HUES6 (cell line): ENCODE measurements at regions not wholly inside any gene's neighbourhood (a gene's known extent, or its start where the extent isn't known, plus 50 kb on each side); places are given as distances from the start of the nearest gene placed in this dataset.

ENCODE experiments used
- H3K27ac ChIP-seq: 2 replicates; pipeline ENCODE4 v1.7.0; 2013; ENCODE audit warnings: low read depth, mild to moderate bottlenecking, low read length, inconsistent platforms
- H3K27me3 ChIP-seq: 2 replicates; pipeline ENCODE4 v1.6.1; 2013; ENCODE audit warnings: low read length; ENCODE audit not compliant: control insufficient read depth, insufficient read depth
- H3K36me3 ChIP-seq: 2 replicates; pipeline ENCODE4 v1.6.1; 2013; ENCODE audit warnings: low read length; ENCODE audit not compliant: control insufficient read depth, insufficient read depth
- H3K4me1 ChIP-seq: 2 replicates; pipeline ENCODE4 v1.6.1; 2013; ENCODE audit warnings: low read length; ENCODE audit not compliant: control insufficient read depth, insufficient read depth
- H3K4me3 ChIP-seq: 2 replicates; pipeline ENCODE4 v1.5.1; 2013; ENCODE audit warnings: low read depth, low read length
- H3K9ac ChIP-seq: one replicate; pipeline ENCODE4 v1.6.1; 2013; ENCODE audit warnings: mild to moderate bottlenecking, low read length
- H3K9me3 ChIP-seq: 2 replicates; pipeline ENCODE4 v1.6.1; 2013; ENCODE audit warnings: low read depth, low read length; ENCODE audit not compliant: control insufficient read depth, insufficient read depth

DNA sequence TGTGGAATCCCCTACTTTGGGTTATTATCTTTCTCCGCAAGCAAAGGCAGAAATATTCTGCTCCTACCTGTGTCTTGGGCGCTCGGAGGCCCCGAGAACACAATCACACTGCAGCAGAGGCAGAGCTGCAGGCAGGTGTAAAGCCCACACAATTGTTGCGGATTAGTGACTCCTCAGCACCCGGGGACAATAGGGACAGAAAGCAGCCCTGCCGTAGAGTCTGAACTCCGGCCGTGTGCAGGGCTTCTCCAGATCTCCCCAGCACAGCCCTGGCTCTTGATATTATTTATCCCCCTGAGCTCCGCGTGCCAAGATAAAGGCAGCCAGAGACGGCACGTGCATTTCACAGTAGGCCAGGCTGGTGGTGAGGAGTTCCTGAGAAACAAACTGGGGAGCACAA lies 229.2 kb downstream of the EN1 start:
- H3K36me3 ChIP-seq, result no peaks in the 10 kb centered on the region

DNA sequence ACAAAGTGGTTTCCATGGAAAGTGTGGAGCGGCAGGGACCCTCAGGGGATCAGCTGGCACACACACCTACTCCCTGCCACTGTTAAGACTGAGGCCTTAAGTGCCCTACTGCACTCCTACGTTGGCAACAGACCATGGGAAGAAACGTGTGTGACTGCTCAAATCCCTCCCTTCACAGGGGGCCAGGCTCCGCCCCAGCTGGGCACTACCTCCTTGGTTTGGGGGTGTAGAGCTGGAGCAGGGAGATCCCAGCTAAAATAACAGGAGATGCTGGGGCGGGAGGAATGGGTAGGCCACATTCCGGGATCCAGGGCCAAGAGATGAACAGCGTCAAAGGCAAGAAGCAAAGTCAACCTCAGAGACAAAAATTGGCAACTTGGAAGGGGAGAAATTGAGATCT lies 231.0 kb downstream of the EN1 start:
- no peaks in the 10 kb centered on the region for H3K36me3 ChIP-seq
- H3K27me3 ChIP-seq, result peaks cover 4% of the 10 kb centered on the region; the same call in 1 of the 2 replicates
- no peak overlapping the region for H3K9ac ChIP-seq
- H3K4me1 ChIP-seq, result 0 out of 2 replicates have a peak, but pooled peaks cover 4% of the 10 kb centered on the region
- H3K4me3 ChIP-seq, result no peak overlapping the region
- no peaks in the 10 kb centered on the region for H3K9me3 ChIP-seq
- H3K27ac ChIP-seq, result no peak overlapping the region

More for the DNA sequence above, 229.2 kb downstream of the EN1 start:
- Histone ChIP-seq H3K4me3 (no peak overlapping the region), H3K27me3 (peaks cover 4% of the 10 kb centered on the region; the same call in 1 of the 2 replicates), H3K27ac (no peak overlapping the region), H3K4me1 (0 out of 2 replicates have a peak, but pooled peaks cover 4% of the 10 kb centered on the region), H3K9ac (no peak overlapping the region), H3K9me3 (no peaks in the 10 kb centered on the region)

DNA sequence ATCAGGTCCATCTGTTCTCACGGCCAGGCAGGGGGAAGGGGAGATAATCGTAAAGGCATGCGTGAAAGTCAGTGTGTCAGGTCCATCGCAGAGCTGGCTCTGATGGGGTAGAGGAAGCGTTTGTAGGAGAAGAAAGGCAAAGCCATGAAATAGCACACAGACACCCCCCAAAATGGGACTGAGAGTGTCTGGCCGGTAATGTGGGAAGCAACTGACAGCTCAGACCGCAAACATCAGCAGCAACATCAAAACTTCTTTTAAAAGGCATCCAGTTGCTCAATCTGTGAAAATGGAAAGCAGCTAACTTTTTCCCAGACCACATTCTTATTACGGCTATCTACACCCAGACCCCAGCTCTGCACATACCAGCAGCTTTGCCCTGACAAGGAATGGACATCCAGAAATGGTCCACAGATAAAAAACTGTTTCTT lies 232.6 kb downstream of the EN1 start:
- H3K4me3 ChIP-seq, result no peak overlapping the region
- no peaks in the 10 kb centered on the region for H3K36me3 ChIP-seq
- 0 out of 2 replicates have a peak, but pooled peaks cover 4% of the 10 kb centered on the region for H3K4me1 ChIP-seq
- 0 out of 2 replicates have a peak, but pooled peaks cover 5% of the 10 kb centered on the region for H3K9me3 ChIP-seq
- no peak overlapping the region for H3K27ac ChIP-seq
- H3K9ac ChIP-seq, result no peak overlapping the region
- H3K27me3 ChIP-seq, result peaks cover 4% of the 10 kb centered on the region; the same call in 1 of the 2 replicates

DNA sequence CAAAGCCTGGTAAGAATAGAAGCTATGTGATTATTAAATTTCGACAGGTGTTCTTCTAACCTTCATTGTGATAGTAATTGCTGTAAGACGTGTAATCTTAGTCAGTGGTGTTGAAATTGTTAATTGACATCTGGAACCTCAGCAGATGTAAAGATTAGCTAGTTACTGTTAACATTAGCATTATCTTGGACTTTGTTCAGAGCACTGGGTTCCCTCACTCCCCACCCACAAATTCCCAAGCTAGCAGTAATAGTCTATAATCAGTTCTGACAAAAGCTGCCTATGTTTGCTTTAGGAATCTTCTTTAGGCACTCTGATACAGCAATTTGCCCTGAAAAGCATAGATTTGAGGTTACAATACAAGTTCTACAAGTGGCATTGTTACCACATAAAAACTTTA lies 233.7 kb downstream of the EN1 start:
- 0 out of 2 replicates have a peak, but pooled peaks cover 4% of the 10 kb centered on the region for H3K4me1 ChIP-seq
- H3K9ac ChIP-seq, result no peak overlapping the region
- H3K4me3 ChIP-seq, result no peak overlapping the region
- no peaks in the 10 kb centered on the region for H3K27me3 ChIP-seq
- H3K36me3 ChIP-seq, result no peaks in the 10 kb centered on the region
- no peak overlapping the region for H3K27ac ChIP-seq
- peaks cover 11% of the 10 kb centered on the region; the same call in 1 of the 2 replicates for H3K9me3 ChIP-seq

DNA sequence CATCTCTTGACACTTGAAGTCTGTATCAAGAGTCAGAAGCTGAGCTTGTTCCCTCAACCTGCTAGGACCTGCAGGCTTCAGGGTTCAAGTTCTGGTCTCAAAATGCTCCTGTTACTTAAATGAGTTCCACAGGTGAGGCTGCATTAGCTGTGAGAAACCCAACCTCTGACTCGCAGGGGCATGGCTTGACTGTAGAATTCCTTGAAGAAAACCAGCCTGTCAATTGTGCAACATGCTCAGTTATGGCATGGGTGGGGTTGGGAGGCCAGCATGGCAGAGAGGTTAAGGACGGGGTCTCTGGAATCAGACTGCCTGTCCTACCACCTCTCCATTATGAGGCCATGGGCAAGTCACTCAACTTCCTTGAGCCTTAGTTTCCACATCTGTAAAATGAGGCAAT lies 235.8 kb downstream of the EN1 start:
- H3K4me3 ChIP-seq, result no peak overlapping the region
- peaks cover 11% of the 10 kb centered on the region; the same call in 1 of the 2 replicates for H3K9me3 ChIP-seq
- H3K27me3 ChIP-seq, result no peaks in the 10 kb centered on the region
- 0 out of 2 replicates have a peak, but pooled peaks cover 4% of the 10 kb centered on the region for H3K4me1 ChIP-seq
- no peaks in the 10 kb centered on the region for H3K36me3 ChIP-seq
- H3K9ac ChIP-seq, result no peak overlapping the region
- no peak overlapping the region for H3K27ac ChIP-seq

DNA sequence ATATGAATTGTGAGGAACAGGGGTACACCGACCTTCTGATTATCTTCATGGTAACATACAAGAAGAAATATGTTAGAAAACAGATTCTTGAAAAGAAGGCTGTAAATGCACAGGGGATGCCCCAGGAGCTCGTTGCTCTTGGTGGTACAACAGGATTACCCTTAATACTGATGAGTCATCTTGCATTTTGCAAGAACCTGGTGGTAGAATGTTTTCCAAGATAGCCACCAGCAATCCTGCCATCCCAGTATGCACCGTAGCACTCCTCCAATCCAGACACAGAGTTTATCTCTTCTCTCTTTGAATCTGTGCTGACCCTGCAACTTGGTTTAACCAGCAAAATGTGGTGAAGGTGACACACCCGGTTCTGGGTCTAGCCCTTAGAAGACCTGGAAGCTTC lies 238.3 kb downstream of the EN1 start:
- H3K9me3 ChIP-seq, result peaks cover 11% of the 10 kb centered on the region; the same call in 1 of the 2 replicates
- no peaks in the 10 kb centered on the region for H3K36me3 ChIP-seq
- H3K9ac ChIP-seq, result no peak overlapping the region
- no peak overlapping the region for H3K27ac ChIP-seq
- no peaks in the 10 kb centered on the region for H3K27me3 ChIP-seq
- H3K4me1 ChIP-seq, result no peaks in the 10 kb centered on the region
- H3K4me3 ChIP-seq, result no peak overlapping the region

DNA sequence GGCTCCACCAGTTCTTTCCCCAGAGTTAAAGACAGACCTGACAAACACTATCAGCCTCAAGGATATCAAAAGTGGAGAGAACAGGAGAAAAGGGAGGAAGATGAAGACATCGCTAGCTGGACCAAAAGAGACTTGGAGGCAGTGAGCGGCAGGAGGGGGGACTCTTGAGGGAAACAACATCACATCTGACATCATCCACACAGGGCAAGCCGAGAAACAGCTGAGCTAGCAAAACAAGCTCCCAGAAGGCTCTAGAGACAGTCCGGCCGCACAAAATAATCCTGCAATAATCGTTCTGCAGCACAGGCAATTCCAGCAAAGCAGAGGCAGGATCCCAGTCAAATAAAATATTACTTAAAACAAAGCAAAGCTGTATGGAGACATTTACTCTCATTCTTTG lies 239.8 kb downstream of the EN1 start:
- H3K9me3 ChIP-seq, result peaks cover 13% of the 10 kb centered on the region; the same call in 1 of the 2 replicates
- H3K27ac ChIP-seq, result no peak overlapping the region
- H3K27me3 ChIP-seq, result no peaks in the 10 kb centered on the region
- H3K4me1 ChIP-seq, result no peaks in the 10 kb centered on the region
- H3K36me3 ChIP-seq, result no peaks in the 10 kb centered on the region
- H3K4me3 ChIP-seq, result no peak overlapping the region
- no peak overlapping the region for H3K9ac ChIP-seq

DNA sequence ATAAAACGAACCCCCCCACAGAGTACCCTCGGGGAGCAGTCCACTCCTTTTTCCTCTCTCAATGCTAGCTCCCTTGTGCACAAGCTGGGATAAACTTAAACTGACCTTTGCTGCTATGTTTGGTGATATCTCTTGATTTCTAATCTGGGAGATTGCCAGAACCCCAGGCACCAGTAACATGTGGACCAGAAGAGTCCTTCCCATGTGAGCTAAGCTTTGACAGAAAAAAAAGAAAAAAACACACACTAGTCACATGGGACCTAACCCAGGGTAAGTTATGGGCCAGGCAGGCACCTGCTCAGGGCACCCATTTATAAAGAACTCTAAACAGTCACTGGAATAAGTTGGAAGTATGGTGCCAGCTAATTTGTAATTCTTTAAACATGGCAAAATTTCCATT lies 242.6 kb downstream of the EN1 start:
- H3K27me3 ChIP-seq, result no peaks in the 10 kb centered on the region
- H3K9me3 ChIP-seq, result peaks cover 31% of the 10 kb centered on the region
- H3K4me1 ChIP-seq, result no peaks in the 10 kb centered on the region
- no peak overlapping the region for H3K9ac ChIP-seq
- H3K27ac ChIP-seq, result no peak overlapping the region
- no peaks in the 10 kb centered on the region for H3K36me3 ChIP-seq
- no peak overlapping the region for H3K4me3 ChIP-seq

DNA sequence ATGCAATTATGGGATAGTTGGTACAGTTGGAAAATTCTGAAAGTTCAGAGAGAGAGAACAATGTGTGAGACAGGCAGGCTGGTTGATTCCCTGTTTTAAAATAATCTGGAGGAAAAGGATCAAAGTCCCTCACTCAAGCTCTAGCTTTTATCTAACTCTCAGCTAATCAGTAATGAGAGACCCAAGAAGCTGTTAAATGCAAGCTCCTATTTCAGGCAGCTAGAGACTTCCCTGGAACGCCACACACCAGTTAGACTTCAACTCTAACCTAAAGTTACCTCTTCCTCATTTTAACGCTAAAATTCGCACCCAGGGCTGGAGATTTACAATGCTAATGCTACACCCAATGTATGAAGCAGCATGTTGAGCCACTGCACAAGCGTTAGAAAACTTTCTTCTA lies 243.1 kb downstream of the EN1 start:
- Histone ChIP-seq H3K9ac (no peak overlapping the region), H3K27ac (no peak overlapping the region), H3K4me3 (no peak overlapping the region), H3K27me3 (no peaks in the 10 kb centered on the region), H3K9me3 (peaks cover 30% of the 10 kb centered on the region), H3K4me1 (no peaks in the 10 kb centered on the region), H3K36me3 (no peaks in the 10 kb centered on the region)

DNA sequence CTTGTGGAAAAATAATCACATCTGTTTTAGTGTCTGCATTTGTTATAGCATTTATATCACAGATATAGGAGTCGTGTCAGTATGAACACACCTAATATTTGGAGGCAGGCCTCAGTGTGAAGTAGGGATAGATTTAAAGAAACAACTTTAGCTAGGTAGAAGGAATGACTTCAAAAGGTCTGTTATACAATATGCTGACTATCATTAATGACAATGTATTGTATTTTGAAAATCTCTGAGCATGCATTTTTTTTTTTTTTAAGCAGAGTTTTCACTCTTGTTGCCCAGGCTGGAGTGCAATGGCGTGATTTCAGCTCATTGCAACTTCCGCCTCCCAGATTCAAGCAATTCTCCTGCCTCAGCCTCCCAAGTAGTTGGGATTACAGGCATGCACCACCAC lies 248.3 kb downstream of the EN1 start:
- Histone ChIP-seq H3K27me3 (no peaks in the 10 kb centered on the region), H3K36me3 (no peaks in the 10 kb centered on the region), H3K9me3 (peaks cover 41% of the 10 kb centered on the region), H3K4me3 (no peak overlapping the region), H3K27ac (no peak overlapping the region), H3K4me1 (no peaks in the 10 kb centered on the region), H3K9ac (no peak overlapping the region)

DNA sequence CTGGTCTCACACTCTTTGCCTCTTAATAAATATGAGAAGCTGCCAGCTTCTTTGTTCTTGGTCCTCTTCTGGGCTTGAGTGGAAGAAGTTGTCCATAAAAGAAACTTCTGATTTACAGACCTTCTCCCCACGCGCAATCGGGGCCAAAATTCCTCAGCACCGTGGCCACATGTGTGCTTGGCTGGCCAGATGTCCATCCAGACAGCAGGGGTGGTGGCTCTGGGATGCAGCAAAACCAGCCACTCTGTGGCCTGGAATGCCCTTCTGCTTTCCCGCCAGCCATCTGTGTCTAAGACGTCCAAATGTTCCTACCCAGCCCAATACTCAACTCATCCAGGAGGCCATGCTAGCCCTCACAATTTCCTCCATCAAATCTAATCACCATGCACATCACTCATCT lies 250.8 kb downstream of the EN1 start:
- H3K36me3 ChIP-seq, result no peaks in the 10 kb centered on the region
- H3K27ac ChIP-seq, result no peak overlapping the region
- H3K9me3 ChIP-seq, result peaks cover 30% of the 10 kb centered on the region
- no peak overlapping the region for H3K4me3 ChIP-seq
- no peaks in the 10 kb centered on the region for H3K4me1 ChIP-seq
- H3K9ac ChIP-seq, result no peak overlapping the region
- H3K27me3 ChIP-seq, result no peaks in the 10 kb centered on the region
